Astrocyte (in vitro differentiated cells and primary cell): ENCODE measurements at regions not wholly inside any gene's neighbourhood (a gene's known extent, or its start where the extent isn't known, plus 50 kb on each side); places are given as distances from the start of the nearest gene placed in this dataset.
"Not testable (repeated sequence)": the region's sequence is repeated elsewhere in the genome, so short reads cannot be mapped to it uniquely, and the experiment has no call there.

Experiments used
- DNase-seq: peaks from one replicate; pipeline ENCODE4 v3.0.0-alpha.2; 2010; ENCODE audit warnings: low read depth
- FAIRE-seq: peaks from 2 replicates; lab custom pipeline; 2011; peaks lifted over from hg19 to GRCh38; lab: Jason Lieb, UNC
- H2AFZ ChIP-seq: 2 replicates; pipeline ENCODE4 v1.6.0; 2012; ENCODE audit warnings: low read depth, low read length, inconsistent platforms
- H3K27ac ChIP-seq: 2 replicates; pipeline ENCODE4 v1.5.1; 2011; ENCODE audit warnings: low read depth, low read length, inconsistent platforms
- H3K27me3 ChIP-seq: 2 replicates; pipeline ENCODE4 v1.6.0; 2011; ENCODE audit warnings: low read length, inconsistent platforms; ENCODE audit not compliant: insufficient read depth
- H3K36me3 ChIP-seq: 2 replicates; pipeline ENCODE4 v1.5.1; 2011; ENCODE audit warnings: low read length, inconsistent platforms; ENCODE audit not compliant: insufficient read depth
- H3K4me1 ChIP-seq: 2 replicates; pipeline ENCODE4 v1.5.1; 2011; ENCODE audit warnings: low read length, inconsistent platforms; ENCODE audit not compliant: insufficient read depth
- H3K4me2 ChIP-seq: 2 replicates; pipeline ENCODE4 v1.6.0; 2012; ENCODE audit warnings: low read length, inconsistent platforms
- H3K4me3 ChIP-seq: 2 replicates; pipeline ENCODE4 v1.5.1; 2011; ENCODE audit warnings: low read depth, mild to moderate bottlenecking, low read length, inconsistent platforms; ENCODE audit not compliant: insufficient read depth
- H3K79me2 ChIP-seq: 2 replicates; pipeline ENCODE4 v1.6.0; 2012; ENCODE audit warnings: mild to moderate bottlenecking, low read length, inconsistent platforms; ENCODE audit not compliant: insufficient read depth
- H3K9ac ChIP-seq: 2 replicates; pipeline ENCODE4 v1.6.0; 2012; ENCODE audit warnings: mild to moderate bottlenecking, low read length, inconsistent platforms
- H3K9me3 ChIP-seq: 2 replicates; pipeline ENCODE4 v1.5.1; 2012; ENCODE audit warnings: low read depth, mild to moderate bottlenecking, low read length, inconsistent platforms; ENCODE audit not compliant: insufficient read depth
- H4K20me1 ChIP-seq: 2 replicates; pipeline ENCODE4 v1.6.0; 2012; ENCODE audit warnings: low read length, inconsistent platforms; ENCODE audit not compliant: insufficient read depth
- H3K27ac Mint-ChIP-seq: one replicate; pipeline ENCODE4 v1.8.0; 2021; ENCODE audit warnings: mild to moderate bottlenecking, mixed read lengths; ENCODE audit not compliant: unreplicated experiment
- H3K27me3 Mint-ChIP-seq: one replicate; pipeline ENCODE4 v1.8.0; 2021; ENCODE audit warnings: low read depth, mixed read lengths; ENCODE audit not compliant: unreplicated experiment
- H3K36me3 Mint-ChIP-seq: one replicate; pipeline ENCODE4 v1.8.0; 2021; ENCODE audit warnings: low read depth, mixed read lengths; ENCODE audit not compliant: unreplicated experiment
- H3K4me1 Mint-ChIP-seq: one replicate; pipeline ENCODE4 v1.8.0; 2021; ENCODE audit warnings: low read depth, mixed read lengths; ENCODE audit not compliant: unreplicated experiment
- H3K4me3 Mint-ChIP-seq: one replicate; pipeline ENCODE4 v1.8.0; 2021; ENCODE audit warnings: mild to moderate bottlenecking, moderate library complexity, mixed read lengths; ENCODE audit not compliant: unreplicated experiment
- H3K9me3 Mint-ChIP-seq: one replicate; pipeline ENCODE4 v1.8.0; 2021; ENCODE audit warnings: mild to moderate bottlenecking, mixed read lengths; ENCODE audit not compliant: unreplicated experiment
- CTCF ChIP-seq: IDR thresholded peaks from 2 replicates; pipeline ENCODE4 v1.5.1; 2011; ENCODE audit warnings: low read depth, mild to moderate bottlenecking, inconsistent platforms, low read length, moderate library complexity; ENCODE audit not compliant: insufficient read depth
- EZH2 ChIP-seq: IDR thresholded peaks from 2 replicates; pipeline ENCODE4 v1.6.1; 2012; ENCODE audit warnings: mild to moderate bottlenecking, low read length, inconsistent platforms; ENCODE audit not compliant: insufficient read depth

DNA sequence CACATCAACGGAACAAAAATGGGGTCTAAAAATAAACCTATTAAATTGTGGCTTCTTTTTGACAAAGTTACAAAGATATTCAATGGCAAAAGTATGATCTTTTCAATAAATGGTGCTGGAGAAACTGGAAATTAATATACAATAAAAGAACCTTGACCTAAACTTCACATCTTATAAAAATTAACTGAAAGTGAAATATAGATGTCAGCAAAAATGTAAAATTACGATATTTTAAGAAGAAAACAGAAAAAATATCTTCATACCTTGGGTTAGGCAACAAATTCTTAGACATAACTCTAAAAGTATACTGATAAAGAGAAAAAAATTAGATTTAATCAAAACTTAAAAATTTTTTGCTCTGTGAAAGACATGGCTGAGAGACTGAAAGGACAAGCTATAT is 1909.5 kb upstream of the CDH9 start:
- no peak overlapping the region for H3K9ac ChIP-seq
- no peaks in the 10 kb centered on the region for H3K9me3 ChIP-seq
- DNase-seq (no peak), FAIRE-seq (no peak)
- H2AFZ ChIP-seq, result no peak overlapping the region
- H3K4me1 Mint-ChIP-seq, result no peaks in the 10 kb centered on the region
- H3K79me2 ChIP-seq, result no peaks in the 10 kb centered on the region
- H3K36me3 ChIP-seq, result no peaks in the 10 kb centered on the region
- no peaks in the 10 kb centered on the region for H3K27me3 Mint-ChIP-seq
- TF ChIP-seq CTCF, result no peak
- TF ChIP-seq EZH2, result no peak
- no peak overlapping the region for H3K27ac ChIP-seq
- no peaks in the 10 kb centered on the region for H3K9me3 Mint-ChIP-seq
- H3K4me2 ChIP-seq, result no peak overlapping the region
- H4K20me1 ChIP-seq, result no peaks in the 10 kb centered on the region
- no peaks in the 10 kb centered on the region for H3K36me3 Mint-ChIP-seq
- no peak overlapping the region for H3K4me3 Mint-ChIP-seq
- H3K27ac Mint-ChIP-seq, result no peak overlapping the region
- no peaks in the 10 kb centered on the region for H3K27me3 ChIP-seq
- H3K4me3 ChIP-seq, result no peak overlapping the region
- no peaks in the 10 kb centered on the region for H3K4me1 ChIP-seq

DNA sequence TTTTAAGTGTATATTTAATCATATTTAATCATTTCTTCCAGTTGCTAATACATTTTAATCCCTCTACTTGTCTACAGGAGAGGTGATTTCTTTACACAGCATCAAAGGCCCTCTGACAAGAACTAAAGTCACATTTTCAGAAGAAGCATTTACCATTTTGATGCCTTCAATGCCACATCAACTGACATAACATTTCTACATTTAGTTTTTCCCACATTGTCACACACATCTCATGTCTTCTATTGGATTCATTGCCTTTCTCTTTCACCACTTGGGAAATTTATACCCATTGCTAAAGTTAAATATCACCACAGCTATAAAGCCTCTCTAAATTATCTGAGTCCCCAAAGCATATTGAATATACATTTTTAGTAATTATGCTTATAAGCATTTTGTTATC is 1907.5 kb upstream of the CDH9 start:
- Histone ChIP-seq H3K4me3 (no peak overlapping the region), H3K79me2 (no peaks in the 10 kb centered on the region), H3K9ac (no peak overlapping the region), H3K4me1 (no peaks in the 10 kb centered on the region), H3K27ac (no peak overlapping the region), H3K27me3 (no peaks in the 10 kb centered on the region), H2AFZ (no peak overlapping the region), H4K20me1 (no peaks in the 10 kb centered on the region), H3K36me3 (no peaks in the 10 kb centered on the region), H3K4me2 (no peak overlapping the region), H3K9me3 (no peaks in the 10 kb centered on the region)
- Mint-ChIP-seq H3K4me1 (no peaks in the 10 kb centered on the region), H3K36me3 (no peaks in the 10 kb centered on the region), H3K9me3 (no peaks in the 10 kb centered on the region), H3K27me3 (no peaks in the 10 kb centered on the region), H3K27ac (no peak overlapping the region), H3K4me3 (no peak overlapping the region)
- DNase-seq (no peak), FAIRE-seq (no peak)
- TF ChIP-seq CTCF (no peak), EZH2 (no peak)

GRCh38 chr5:28929366-28929765 is 1891.0 kb upstream of the CDH9 start:
- not testable (repeated sequence) for H3K36me3 Mint-ChIP-seq, H3K4me1 Mint-ChIP-seq, H3K4me3 Mint-ChIP-seq, H3K27ac ChIP-seq, H3K27ac Mint-ChIP-seq, H2AFZ ChIP-seq, DNase-seq, H3K9me3 ChIP-seq, H3K9ac ChIP-seq, H3K4me2 ChIP-seq, H3K36me3 ChIP-seq, FAIRE-seq, H4K20me1 ChIP-seq, H3K27me3 ChIP-seq, H3K4me1 ChIP-seq, H3K79me2 ChIP-seq, H3K27me3 Mint-ChIP-seq, H3K4me3 ChIP-seq, H3K9me3 Mint-ChIP-seq

DNA sequence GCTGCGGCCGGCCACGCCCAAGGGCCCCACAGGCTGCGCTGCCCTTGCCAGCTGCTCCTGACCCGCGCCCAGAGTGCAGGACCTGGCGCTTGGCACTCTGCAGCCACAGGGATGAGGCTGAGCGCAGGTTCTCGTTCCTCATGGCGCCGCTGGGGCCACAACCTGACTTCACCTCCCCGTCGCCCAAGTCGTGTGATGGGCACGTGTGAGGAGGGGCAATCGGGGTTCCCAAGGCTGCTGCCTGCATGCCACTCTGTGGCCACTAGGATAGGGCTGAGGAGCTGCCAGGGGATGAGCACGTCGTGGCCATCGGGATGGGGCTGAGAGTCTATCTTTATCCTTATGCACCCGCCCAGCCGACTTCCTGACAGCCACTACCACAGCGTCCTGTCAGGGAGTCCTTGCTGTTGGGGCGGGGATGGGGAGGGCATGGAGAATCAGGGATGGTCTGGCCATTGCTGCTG is 1890.0 kb upstream of the CDH9 start:
- not testable (repeated sequence) for H3K36me3 Mint-ChIP-seq, H3K4me1 Mint-ChIP-seq, H3K9me3 ChIP-seq, H3K9ac ChIP-seq, H3K4me3 Mint-ChIP-seq, H4K20me1 ChIP-seq, H3K36me3 ChIP-seq, H2AFZ ChIP-seq, DNase-seq, H3K79me2 ChIP-seq, H3K4me1 ChIP-seq, H3K4me3 ChIP-seq, FAIRE-seq, H3K27ac ChIP-seq, H3K27ac Mint-ChIP-seq, H3K9me3 Mint-ChIP-seq, H3K27me3 Mint-ChIP-seq, H3K27me3 ChIP-seq
- H3K4me2 ChIP-seq, result peak overlapping the region; percentile 46
